ENCODE measurements at regions not wholly inside any gene's neighbourhood (a gene's known extent, or its start where the extent isn't known, plus 50 kb on each side); places are given as distances from the start of the nearest gene placed in this dataset.
"Not testable (repeated sequence)": the region's sequence is repeated elsewhere in the genome, so short reads cannot be mapped to it uniquely, and the experiment has no call there.

GRCh38 chr22:25395468-25395867, 169.0 kb upstream of the GRK3 start:
- DNase-seq (ENCODE audit: low read depth in 2 of 2): no peak

- no peak for DNase-seq (ENCODE audit: low read depth in 2 of 2)
Observed at GRCh38 chr22:25395915-25396314, 168.6 kb upstream of the GRK3 start.

GRCh38 chr22:25396615-25397200, 167.8 kb upstream of the GRK3 start:
- no peak for DNase-seq (ENCODE audit: low read depth in 2 of 2)

GRCh38 chr22:25397616-25398015, 166.9 kb upstream of the GRK3 start:
- no peak for DNase-seq (ENCODE audit: low read depth in 2 of 2)

DNA sequence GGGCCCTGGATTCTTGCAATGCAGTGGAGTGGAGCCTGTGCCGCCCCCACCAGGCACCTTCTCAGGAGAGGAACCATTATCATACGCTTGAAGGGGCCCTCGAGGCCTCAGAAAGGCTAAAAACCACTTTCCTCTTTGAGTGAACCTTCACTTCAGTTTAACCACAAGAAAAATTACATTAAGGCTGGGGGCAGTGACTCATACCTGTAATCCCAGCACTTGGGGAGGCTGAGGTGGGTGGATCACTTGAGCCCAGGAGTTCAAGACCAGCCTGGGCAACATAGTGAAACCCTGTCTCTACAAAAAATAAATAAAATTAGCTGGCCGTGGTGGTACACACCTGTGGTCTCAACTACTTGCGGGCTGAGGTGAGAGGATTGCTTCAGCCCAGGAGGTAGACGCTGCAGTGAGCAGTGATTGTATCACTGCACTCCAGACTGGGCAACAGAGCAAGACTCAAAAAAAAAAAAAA, 165.8 kb upstream of the GRK3 start:
- not testable (repeated sequence) for DNase-seq (ENCODE audit: low read depth in 2 of 2)

DNA sequence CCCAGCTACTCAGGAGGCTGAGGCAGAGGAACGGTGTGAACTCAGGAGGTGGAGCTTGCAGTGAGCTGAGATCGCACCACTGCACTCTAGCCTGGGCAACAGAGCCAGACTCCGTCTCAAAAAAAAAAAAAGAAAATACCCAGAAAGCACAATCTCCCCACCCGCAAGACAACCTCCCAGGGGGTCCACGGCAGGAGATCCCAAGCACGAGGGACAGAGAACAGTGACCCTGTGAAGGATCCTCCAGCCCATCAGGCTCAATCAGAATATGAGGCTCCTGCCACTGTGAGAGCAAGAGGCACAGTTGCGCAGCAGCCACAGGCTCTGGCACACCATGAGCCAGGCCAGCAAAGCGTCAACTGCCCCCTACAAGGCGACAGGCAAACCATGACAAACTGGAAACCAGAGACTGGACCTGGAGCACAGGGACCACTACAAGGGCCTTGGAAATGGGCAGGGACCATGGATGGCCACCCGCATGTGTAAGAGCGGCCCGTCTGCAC, 164.8 kb upstream of the GRK3 start:
- no peak for DNase-seq (ENCODE audit: low read depth in 2 of 2)

DNA sequence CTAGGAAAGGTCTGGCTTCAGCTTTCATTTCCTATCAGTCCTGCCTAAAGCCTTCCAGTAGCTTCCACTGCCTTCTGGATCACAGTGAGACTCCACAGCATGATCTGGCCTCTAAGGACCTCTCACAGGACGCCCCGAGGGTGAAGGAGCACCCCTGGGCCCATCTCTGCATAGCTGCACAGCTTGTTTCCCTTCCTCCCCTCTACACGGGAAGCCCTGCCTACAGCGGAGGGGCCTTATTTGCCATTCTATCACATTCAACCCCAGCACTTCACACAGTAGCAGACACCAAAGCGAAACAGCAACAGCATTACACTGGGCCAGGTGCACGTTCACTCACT, 162.3 kb upstream of the GRK3 start:
- no peak for DNase-seq (ENCODE audit: low read depth in 2 of 2)

- DNase-seq (ENCODE audit: low read depth in 2 of 2): peak; percentile 48 to 54
Observed at GRCh38 chr22:25402501-25403283, 161.8 kb upstream of the GRK3 start.

GRCh38 chr22:25403284-25403810, 161.1 kb upstream of the GRK3 start:
- DNase-seq (ENCODE audit: low read depth in 2 of 2): no peak

GRCh38 chr22:25403811-25404471, 160.5 kb upstream of the GRK3 start:
- DNase-seq (ENCODE audit: low read depth in 2 of 2): no peak

DNA sequence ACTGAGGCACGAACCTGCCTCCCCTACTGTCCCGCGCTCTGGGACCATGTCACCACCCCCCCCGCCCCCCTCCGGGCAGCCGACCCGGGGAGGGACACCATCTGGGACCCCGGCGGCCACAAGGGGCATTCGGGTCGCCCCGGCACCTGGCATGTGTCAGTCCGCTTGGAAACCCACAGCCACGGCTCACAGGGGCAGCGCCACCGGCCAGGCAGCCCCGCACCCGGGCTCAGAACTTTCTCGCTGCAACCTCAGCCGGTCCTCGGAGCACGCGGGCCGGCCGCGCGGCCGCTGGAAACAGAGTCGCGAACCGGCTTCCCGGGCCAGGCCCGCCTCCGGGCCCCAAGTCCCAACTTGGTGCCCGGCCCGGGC, 159.9 kb upstream of the GRK3 start:
- no peak for DNase-seq (ENCODE audit: low read depth in 2 of 2)

GRCh38 chr22:25404928-25405816, 159.3 kb upstream of the GRK3 start:
- peak; percentile 33 to 34 for DNase-seq (ENCODE audit: low read depth in 2 of 2)

GRCh38 chr22:25405841-25406509, 158.5 kb upstream of the GRK3 start:
- DNase-seq (ENCODE audit: low read depth in 2 of 2): no peak

DNA sequence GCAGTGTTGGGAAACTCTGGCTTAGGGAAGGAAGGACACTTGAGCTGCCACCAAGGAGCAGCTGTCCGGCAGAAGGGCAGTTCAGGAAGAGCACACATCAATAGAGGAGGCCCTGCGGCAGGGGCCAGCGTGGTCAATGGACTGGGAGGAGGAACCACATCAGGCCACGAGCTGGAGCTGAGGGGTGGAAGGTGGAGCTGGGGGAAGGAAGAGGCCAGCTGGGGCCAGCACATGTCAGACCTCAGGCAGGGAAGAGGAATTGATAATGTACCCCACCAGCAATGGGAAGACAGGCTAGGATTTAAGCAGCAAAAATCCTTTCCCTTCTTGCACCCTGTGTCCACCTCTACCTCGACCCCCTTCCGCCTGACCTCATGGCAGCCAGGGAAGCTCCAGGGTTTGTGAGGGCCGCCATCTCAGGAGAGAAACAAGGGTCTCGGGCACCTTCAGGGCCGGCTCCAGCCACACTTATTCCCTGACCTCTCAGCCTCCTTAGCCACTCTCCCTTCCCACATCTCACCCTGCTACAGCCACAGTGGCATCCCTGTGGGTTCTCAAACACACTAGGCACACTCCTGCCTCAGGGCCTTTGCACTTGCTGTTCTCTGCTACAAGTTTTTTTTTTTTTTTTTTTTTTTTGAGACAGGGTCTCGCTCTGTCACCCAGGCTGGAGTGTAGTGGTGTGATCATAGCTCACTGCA, 157.8 kb upstream of the GRK3 start:
- no peak for DNase-seq (ENCODE audit: low read depth in 2 of 2)

- DNase-seq (ENCODE audit: low read depth in 2 of 2): no peak
Observed at GRCh38 chr22:25407226-25407858, 157.1 kb upstream of the GRK3 start.

GRCh38 chr22:25407859-25408229, 156.6 kb upstream of the GRK3 start:
- no peak for DNase-seq (ENCODE audit: low read depth in 2 of 2)

GRCh38 chr22:25409240-25409639, 155.2 kb upstream of the GRK3 start:
- DNase-seq (ENCODE audit: low read depth in 2 of 2): no peak

DNA sequence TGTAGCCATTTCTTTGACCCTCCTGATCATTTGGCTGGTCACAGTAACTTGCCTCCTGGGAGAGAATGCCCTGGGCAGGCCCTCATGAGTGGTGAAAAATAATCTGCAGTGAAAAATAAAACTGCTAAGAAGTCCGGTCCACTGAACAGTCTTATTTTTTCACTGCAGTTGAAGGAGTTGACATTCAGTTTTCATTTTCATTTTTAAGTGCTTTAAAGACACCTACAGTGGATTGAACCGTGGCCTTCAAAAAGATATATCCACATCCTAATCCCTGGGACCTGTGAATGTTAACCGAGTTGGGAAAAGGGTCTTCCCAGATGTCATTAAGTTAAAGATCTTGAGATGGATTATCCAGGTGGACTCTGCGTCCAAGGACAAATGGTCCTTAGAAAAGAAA, 153.6 kb upstream of the GRK3 start:
- DNase-seq (ENCODE audit: low read depth in 2 of 2): no peak

- no peak for DNase-seq (ENCODE audit: low read depth in 2 of 2)
Observed at GRCh38 chr22:25413620-25414019, 150.9 kb upstream of the GRK3 start.

DNA sequence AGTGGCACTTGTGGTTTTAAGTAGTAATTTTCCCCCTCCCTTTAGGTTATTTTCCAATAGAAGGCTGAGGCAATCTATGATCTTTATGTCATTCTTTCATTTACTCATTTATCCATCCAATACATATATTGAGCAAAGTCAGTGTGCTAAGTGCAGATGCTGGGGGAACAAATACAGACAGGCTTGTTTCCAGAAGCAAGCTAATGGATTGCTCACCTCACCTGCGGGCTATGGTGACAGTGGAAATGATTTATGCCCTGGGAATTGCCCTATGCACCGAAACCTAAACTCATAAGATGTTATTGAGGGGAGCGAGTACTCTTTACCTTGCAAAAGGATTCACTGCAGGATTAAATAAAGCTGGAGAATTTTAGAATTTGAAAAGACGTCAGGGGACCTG, 148.7 kb upstream of the GRK3 start:
- not testable (repeated sequence) for DNase-seq (ENCODE audit: low read depth in 2 of 2)

Measured in fibroblast of skin of left quadriceps (primary cell).